Lung (tissue), 11 donors: ENCODE measurements at regions not wholly inside any gene's neighbourhood (a gene's known extent, or its start where the extent isn't known, plus 50 kb on each side); places are given as distances from the start of the nearest gene placed in this dataset.
"Not testable (repeated sequence)": the region's sequence is repeated elsewhere in the genome, so short reads cannot be mapped to it uniquely, and the experiment has no call there.

Experiments used
- ATAC-seq: fragments of 200-7000 bp; cut with Tn5 transposase; one replicate; pipeline ENCODE4 v1.9.1; 2020; ENCODE audit warnings: moderate number of reproducible peaks; ENCODE audit not compliant: insufficient read depth, low FRiP score
- DNase-seq, 3 donors: peaks; one replicate each; pipeline ENCODE4 v3.0.0-alpha.2; 2013 to 2017
- H3K27ac ChIP-seq, 2 donors: one replicate each; pipeline ENCODE4 v1.5.1; 2013; ENCODE audit warnings: mild to moderate bottlenecking in 2 of 2, moderate library complexity in 2 of 2, control low read depth in 1 of 2, inconsistent platforms in 1 of 2, low read depth in 1 of 2, low read length in 1 of 2
- H3K27me3 ChIP-seq, 3 donors: one replicate each; pipeline ENCODE4 v1.5.1; 2013; ENCODE audit warnings: low read length in 2 of 3; ENCODE audit not compliant: control insufficient read depth in 3 of 3, insufficient read depth in 3 of 3
- H3K36me3 ChIP-seq, 4 donors: one replicate each; pipeline ENCODE4 v1.5.1; 2013; ENCODE audit warnings: low read length in 4 of 4, mild to moderate bottlenecking in 1 of 4, moderate library complexity in 1 of 4; ENCODE audit not compliant: control insufficient read depth in 4 of 4, insufficient read depth in 4 of 4
- H3K4me1 ChIP-seq, 5 donors: one replicate each; pipeline ENCODE4 v1.5.1; 2013; ENCODE audit warnings: low read length in 5 of 5, mild to moderate bottlenecking in 2 of 5, moderate library complexity in 1 of 5; ENCODE audit not compliant: control insufficient read depth in 5 of 5, insufficient read depth in 5 of 5
- H3K4me3 ChIP-seq: one replicate; pipeline ENCODE4 v1.5.1; 2013; ENCODE audit warnings: mild to moderate bottlenecking, control low read depth, moderate library complexity
- H3K9ac ChIP-seq, 2 donors: one replicate each; pipeline ENCODE4 v1.5.1; 2013; ENCODE audit warnings: low read length in 2 of 2, control low read depth in 1 of 2; ENCODE audit not compliant: insufficient read depth in 1 of 2
- H3K9me3 ChIP-seq, 4 donors: one replicate each; pipeline ENCODE4 v1.5.1; 2013; ENCODE audit warnings: low read length in 3 of 4, mild to moderate bottlenecking in 1 of 4, moderate library complexity in 1 of 4; ENCODE audit not compliant: control insufficient read depth in 4 of 4, insufficient read depth in 3 of 4
- WGBS, 2 donors: extraction: QIAGEN DNeasy Blood & Tissue Kit; methylation state at CpG; one replicate each; pipeline ENCODE4 v1.1.7; 2013; 5-methylcytosine and 5-hydroxymethylcytosine counted together
- TF ChIP-seq, protein P1 (sequence below): IDR thresholded peaks from 2 replicates; pipeline ENCODE4 v1.5.1; 2012; ENCODE audit warnings: mild to moderate bottlenecking; ENCODE audit errors: control extremely low read depth, extremely low read depth
- donor health status: control.
- donor health status: control.
- donor health status: Bipolar disorder and iron deficiency.
- donor health status: healthy.
- donor health status: DM: yes; HTN: yes; CAD: no.

DNA sequence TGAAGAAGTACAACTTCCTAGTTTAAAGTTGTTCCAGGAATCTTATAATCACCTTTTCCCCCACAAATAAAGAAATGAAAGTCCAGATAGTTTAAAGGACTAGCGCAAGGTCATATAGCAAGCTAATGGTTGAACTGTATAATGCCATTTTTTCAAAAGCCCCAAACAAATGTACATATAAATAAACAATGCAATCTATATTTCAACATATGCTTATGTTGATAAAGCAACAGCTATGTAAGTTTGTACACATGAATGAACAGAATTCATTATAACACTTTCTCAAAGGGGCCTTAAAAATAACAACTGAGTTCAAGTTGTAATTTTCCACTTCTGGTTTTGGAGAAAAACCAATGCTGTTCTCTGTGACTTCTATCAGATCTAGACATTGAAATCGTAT, 1628.6 kb downstream of the CDH8 start:
- Histone ChIP-seq H3K36me3 (no peaks in the 10 kb centered on the region), H3K4me3 (no peak overlapping the region), H3K4me1 (peaks cover 0 to 29% (median 0%) of the 10 kb centered on the region in 5 donors), H3K9ac (no peak overlapping the region), H3K27me3 (no peaks in the 10 kb centered on the region), H3K9me3 (no peaks in the 10 kb centered on the region), H3K27ac (no peak overlapping the region)
- WGBS, 2 donors, result 63 to 66% methylated on average over 2 of the region's 2 CpGs
- ATAC-seq (no peak), DNase-seq (peak in 2 of 3 donors; percentile 75 to 79)
- TF ChIP-seq, protein P1, sequence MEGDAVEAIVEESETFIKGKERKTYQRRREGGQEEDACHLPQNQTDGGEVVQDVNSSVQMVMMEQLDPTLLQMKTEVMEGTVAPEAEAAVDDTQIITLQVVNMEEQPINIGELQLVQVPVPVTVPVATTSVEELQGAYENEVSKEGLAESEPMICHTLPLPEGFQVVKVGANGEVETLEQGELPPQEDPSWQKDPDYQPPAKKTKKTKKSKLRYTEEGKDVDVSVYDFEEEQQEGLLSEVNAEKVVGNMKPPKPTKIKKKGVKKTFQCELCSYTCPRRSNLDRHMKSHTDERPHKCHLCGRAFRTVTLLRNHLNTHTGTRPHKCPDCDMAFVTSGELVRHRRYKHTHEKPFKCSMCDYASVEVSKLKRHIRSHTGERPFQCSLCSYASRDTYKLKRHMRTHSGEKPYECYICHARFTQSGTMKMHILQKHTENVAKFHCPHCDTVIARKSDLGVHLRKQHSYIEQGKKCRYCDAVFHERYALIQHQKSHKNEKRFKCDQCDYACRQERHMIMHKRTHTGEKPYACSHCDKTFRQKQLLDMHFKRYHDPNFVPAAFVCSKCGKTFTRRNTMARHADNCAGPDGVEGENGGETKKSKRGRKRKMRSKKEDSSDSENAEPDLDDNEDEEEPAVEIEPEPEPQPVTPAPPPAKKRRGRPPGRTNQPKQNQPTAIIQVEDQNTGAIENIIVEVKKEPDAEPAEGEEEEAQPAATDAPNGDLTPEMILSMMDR, result no peak

- Histone ChIP-seq H3K27ac (no peak overlapping the region), H3K4me3 (no peak overlapping the region), H3K9ac (no peak overlapping the region), H3K36me3 (no peaks in the 10 kb centered on the region), H3K4me1 (peaks cover 0 to 29% (median 0%) of the 10 kb centered on the region in 5 donors), H3K9me3 (no peaks in the 10 kb centered on the region), H3K27me3 (no peaks in the 10 kb centered on the region)
- ATAC-seq (no peak), DNase-seq (peak; percentile 52 to 88 (median 85))
- TF ChIP-seq, protein P1, result no peak
- 59 to 69% methylated on average over 4 of the region's 4 CpGs for WGBS, 2 donors
These were observed 1629.2 kb downstream of the CDH8 start for GRCh38 chr16:60407034-60407433.

- WGBS, 2 donors, result 59 to 78% methylated on average over 2 of the region's 2 CpGs
- peaks cover 0 to 29% (median 0%) of the 10 kb centered on the region in 5 donors for H3K4me1 ChIP-seq
- ATAC-seq (no peak), DNase-seq (peak in 2 of 3 donors; percentile 29 to 48)
- TF ChIP-seq, protein P1, result no peak
- H3K27ac ChIP-seq, result no peak overlapping the region
- H3K9me3 ChIP-seq, result no peaks in the 10 kb centered on the region
- H3K27me3 ChIP-seq, result no peaks in the 10 kb centered on the region
- no peaks in the 10 kb centered on the region for H3K36me3 ChIP-seq
- no peak overlapping the region for H3K9ac ChIP-seq
- no peak overlapping the region for H3K4me3 ChIP-seq
These were observed 1631.0 kb downstream of the CDH8 start for GRCh38 chr16:60405286-60405685.

GRCh38 chr16:60404401-60404800, 1631.8 kb downstream of the CDH8 start:
- Histone ChIP-seq H3K9me3 (no peaks in the 10 kb centered on the region), H3K27me3 (no peaks in the 10 kb centered on the region), H3K9ac (no peak overlapping the region), H3K4me1 (peaks cover 0 to 29% (median 0%) of the 10 kb centered on the region in 5 donors), H3K4me3 (no peak overlapping the region), H3K36me3 (no peaks in the 10 kb centered on the region), H3K27ac (no peak overlapping the region)
- 88 to 92% methylated on average over 3 of the region's 3 CpGs for WGBS, 2 donors
- ATAC-seq, result no peak
- no peak for DNase-seq
- TF ChIP-seq, protein P1, result no peak

DNA sequence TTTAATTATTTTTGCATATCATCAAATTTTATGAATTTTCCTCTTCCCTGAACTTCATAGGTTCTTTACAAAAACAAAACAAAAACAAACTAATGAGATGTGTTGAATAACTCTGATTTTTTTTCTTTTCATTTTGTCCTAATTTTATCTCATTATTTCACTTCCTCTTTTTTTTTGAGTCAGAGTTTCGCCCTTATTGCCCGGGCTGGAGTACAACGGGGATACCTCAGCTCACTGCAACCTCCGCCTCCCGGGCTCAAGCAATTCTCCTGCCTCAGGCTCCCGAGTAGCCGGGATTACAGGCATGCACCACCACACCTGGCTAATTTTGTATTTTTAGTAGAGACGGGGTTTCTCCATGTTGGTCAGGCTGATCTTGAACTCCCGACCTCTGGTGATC, 1633.3 kb downstream of the CDH8 start:
- H3K4me3 ChIP-seq, H3K27ac ChIP-seq, ATAC-seq, H3K36me3 ChIP-seq, H3K9me3 ChIP-seq, H3K27me3 ChIP-seq, DNase-seq, H3K9ac ChIP-seq: not testable (repeated sequence)
- WGBS, 2 donors, result 86 to 95% methylated on average over 9 of the region's 9 CpGs
- H3K4me1 ChIP-seq, result peaks cover 0 to 21% (median 0%) of the 10 kb centered on the region in 5 donors
